WTC11 (cell line): ENCODE measurements at regions not wholly inside any gene's neighbourhood (a gene's known extent, or its start where the extent isn't known, plus 50 kb on each side); places are given as distances from the start of the nearest gene placed in this dataset.

Source experiments
- ATAC-seq: fragments of 200-7000 bp; cut with Tn5 transposase; 2 replicates; pipeline ENCODE4 v1.10.0; 2021; ENCODE audit warnings: mild to moderate bottlenecking, moderate library complexity
- CTCF ChIA-PET: fragments of 300-600 bp; sonication (Branson Sonifier 250); formaldehyde crosslinking; loops from one replicate; lab custom pipeline; 2021; ENCODE audit warnings: antibody characterized with exemption; lab: Charles Lee
- POLR2A ChIA-PET: fragments of 350-600 bp; sonication (Branson Sonifier 250); formaldehyde crosslinking; loops from one replicate; lab custom pipeline; 2021; ENCODE audit warnings: antibody characterized with exemption; lab: Charles Lee
- DNase-seq: peaks from one replicate; pipeline ENCODE4 v3.0.0; 2021; ENCODE audit warnings: low spot score
- H3K27ac Mint-ChIP-seq: 2 replicates; pipeline ENCODE4 v1.8.0; 2021; ENCODE audit warnings: mixed read lengths
- H3K27me3 Mint-ChIP-seq: 2 replicates; pipeline ENCODE4 v1.8.0; 2021; ENCODE audit warnings: low read depth, mild to moderate bottlenecking, moderate library complexity, mixed read lengths
- H3K36me3 Mint-ChIP-seq: 2 replicates; pipeline ENCODE4 v1.8.0; 2021; ENCODE audit warnings: mixed read lengths
- H3K4me1 Mint-ChIP-seq: 2 replicates; pipeline ENCODE4 v1.8.0; 2022; ENCODE audit warnings: mixed read lengths
- H3K4me3 Mint-ChIP-seq: 2 replicates; pipeline ENCODE4 v1.8.0; 2021; ENCODE audit warnings: mild to moderate bottlenecking, moderate library complexity, mixed read lengths
- H3K9me3 Mint-ChIP-seq: 2 replicates; pipeline ENCODE4 v1.8.0; 2021; ENCODE audit warnings: mixed read lengths
- ARID4B ChIP-seq: sonication (generic); formaldehyde crosslinking; IDR thresholded peaks from 2 replicates; pipeline ENCODE4 v1.8.0; 2023; ENCODE audit warnings: missing genetic modification reagents, mild to moderate bottlenecking, borderline replicate concordance
- ATF3 ChIP-seq: sonication (generic); formaldehyde crosslinking; conservative IDR thresholded peaks from 2 replicates; pipeline ENCODE4 v1.8.1; 2022; ENCODE audit warnings: mild to moderate bottlenecking, missing genetic modification reagents
- CREM ChIP-seq: sonication (generic); formaldehyde crosslinking; IDR thresholded peaks from 2 replicates; pipeline ENCODE4 v1.8.1; 2022; ENCODE audit warnings: mild to moderate bottlenecking, missing genetic modification reagents, moderate library complexity
- E2F4 ChIP-seq: sonication (generic); formaldehyde crosslinking; IDR thresholded peaks from 2 replicates; pipeline ENCODE4 v1.8.1; 2022; ENCODE audit warnings: low read depth, mild to moderate bottlenecking, moderate library complexity, missing genetic modification reagents, borderline replicate concordance
- EMX1 ChIP-seq: fragments of 250-450 bp; sonication (Bioruptor Pico); IDR thresholded peaks from 2 replicates; pipeline ENCODE4 v1.8.0; 2021; ENCODE audit warnings: mild to moderate bottlenecking
- ETV6 ChIP-seq: sonication (generic); formaldehyde crosslinking; IDR thresholded peaks from 2 replicates; pipeline ENCODE4 v1.8.1; 2022; ENCODE audit warnings: mild to moderate bottlenecking, missing genetic modification reagents
- FOXJ3 ChIP-seq: sonication (generic); formaldehyde crosslinking; IDR thresholded peaks from 2 replicates; pipeline ENCODE4 v1.9.0; 2021; ENCODE audit warnings: missing genetic modification reagents, mild to moderate bottlenecking, borderline replicate concordance
- GTF2I ChIP-seq: fragments of 250-450 bp; sonication (Bioruptor Pico); conservative IDR thresholded peaks from 2 replicates; pipeline ENCODE4 v1.4.0; 2021; ENCODE audit warnings: mild to moderate bottlenecking
- HMGA2 ChIP-seq: fragments of 250-450 bp; sonication (Bioruptor Pico); IDR thresholded peaks from 2 replicates; pipeline ENCODE4 v1.4.0; 2021; ENCODE audit warnings: mild to moderate bottlenecking, moderate library complexity
- IRF1 ChIP-seq: sonication (generic); formaldehyde crosslinking; IDR thresholded peaks from 2 replicates; pipeline ENCODE4 v1.8.0; 2023; ENCODE audit warnings: missing genetic modification reagents
- MYBL2 ChIP-seq: sonication (generic); formaldehyde crosslinking; IDR thresholded peaks from 2 replicates; pipeline ENCODE4 v1.8.1; 2023; ENCODE audit warnings: mild to moderate bottlenecking, moderate library complexity, missing genetic modification reagents
- NFATC4 ChIP-seq: fragments of 250-450 bp; sonication (Bioruptor Pico); IDR thresholded peaks from 2 replicates; pipeline ENCODE4 v1.9.0; 2021; ENCODE audit warnings: mild to moderate bottlenecking
- PRDM15 ChIP-seq: sonication (generic); formaldehyde crosslinking; IDR thresholded peaks from 2 replicates; pipeline ENCODE4 v1.8.0; 2022; ENCODE audit warnings: missing genetic modification reagents
- PRRX2 ChIP-seq: fragments of 250-450 bp; sonication (Bioruptor Pico); IDR thresholded peaks from 2 replicates; pipeline ENCODE4 v1.8.0; 2021; ENCODE audit warnings: mild to moderate bottlenecking
- SMAD3 ChIP-seq: sonication (generic); formaldehyde crosslinking; IDR thresholded peaks from 2 replicates; pipeline ENCODE4 v1.8.0; 2022; ENCODE audit warnings: missing genetic modification reagents, mild to moderate bottlenecking, borderline replicate concordance
- USF2 ChIP-seq: sonication (generic); formaldehyde crosslinking; IDR thresholded peaks from 2 replicates; pipeline ENCODE4 v1.8.1; 2023; ENCODE audit warnings: mild to moderate bottlenecking, missing genetic modification reagents, moderate library complexity
- ZBTB21 ChIP-seq: sonication (generic); formaldehyde crosslinking; IDR thresholded peaks from 2 replicates; pipeline ENCODE4 v1.8.1; 2023; ENCODE audit warnings: mild to moderate bottlenecking, missing genetic modification reagents, borderline replicate concordance
- ZMAT4 ChIP-seq: fragments of 250-450 bp; sonication (Bioruptor Pico); IDR thresholded peaks from 2 replicates; pipeline ENCODE4 v1.9.0; 2021; ENCODE audit warnings: mild to moderate bottlenecking
- ZNF121 ChIP-seq: sonication (generic); formaldehyde crosslinking; IDR thresholded peaks from 2 replicates; pipeline ENCODE4 v1.8.0; 2023; ENCODE audit warnings: missing genetic modification reagents

GRCh38 chr18:61619783-61620182 lies 273.0 kb downstream of the RNF152 start (continued):
- TF ChIP-seq ARID4B (no peak), ATF3 (CRISPR knock-in tag) (no peak)

- POLR2A ChIA-PET, result no interaction called here
Observed at GRCh38 chr18:61618816-61619215, 274.0 kb downstream of the RNF152 start.

GRCh38 chr18:61616111-61616610 lies 276.6 kb downstream of the RNF152 start:
- DNase-seq (no peak), ATAC-seq (peak; percentile 82)
- H3K4me1 Mint-ChIP-seq, result peaks cover 39% of the 10 kb centered on the region
- peaks cover 60% of the 10 kb centered on the region for H3K36me3 Mint-ChIP-seq
- no peak overlapping the region for H3K4me3 Mint-ChIP-seq
- POLR2A ChIA-PET, result no interaction called here
- H3K9me3 Mint-ChIP-seq, result peaks cover 67% of the 10 kb centered on the region
- peaks cover 12% of the 10 kb centered on the region; the same call in 1 of the 2 replicates for H3K27me3 Mint-ChIP-seq
- CTCF ChIA-PET, result interaction anchor here (0.7 to 2.1 kb wide), 4 partner anchors 9 to 66 kb away, joined by 3 to 11 read pairs (median 6); no protein-coding TSS in a partner anchor
- H3K27ac Mint-ChIP-seq, result peak overlapping the region; percentile 84
- no peak for TF ChIP-seq ATF3 (CRISPR knock-in tag)
- TF ChIP-seq CREM (CRISPR knock-in tag), result no peak
- TF ChIP-seq E2F4 (CRISPR knock-in tag), result no peak
- no peak for TF ChIP-seq EMX1 (CRISPR knock-in tag)
- no peak for TF ChIP-seq HMGA2 (CRISPR knock-in tag)
- TF ChIP-seq MYBL2 (CRISPR knock-in tag), result no peak
- no peak for TF ChIP-seq ETV6
- no peak for TF ChIP-seq IRF1 (CRISPR knock-in tag)
- TF ChIP-seq USF2, result no peak
- no peak for TF ChIP-seq NFATC4 (CRISPR knock-in tag)
- TF ChIP-seq ZBTB21 (CRISPR knock-in tag), result no peak
- TF ChIP-seq FOXJ3 (CRISPR knock-in tag), result no peak
- no peak for TF ChIP-seq ZNF121 (CRISPR knock-in tag)
- no peak for TF ChIP-seq ZMAT4
- TF ChIP-seq GTF2I (CRISPR knock-in tag), result no peak
- TF ChIP-seq PRDM15 (CRISPR knock-in tag), result no peak
- no peak for TF ChIP-seq SMAD3 (CRISPR knock-in tag)

More at GRCh38 chr18:61618816-61619215, 274.0 kb downstream of the RNF152 start:
- Mint-ChIP-seq H3K27me3 (peaks cover 9% of the 10 kb centered on the region; the same call in 1 of the 2 replicates), H3K27ac (no peak overlapping the region)
- no peak for DNase-seq
- TF ChIP-seq PRRX2 (no peak), ZNF121 (CRISPR knock-in tag) (no peak)
- TF ChIP-seq, all 79 proteins: peak for 0
- Mint-ChIP-seq H3K36me3 (peaks cover 45% of the 10 kb centered on the region), H3K4me3 (no peak overlapping the region), H3K9me3 (peaks cover 56% of the 10 kb centered on the region), H3K4me1 (peaks cover 24% of the 10 kb centered on the region)
- ATAC-seq, result no peak
- CTCF ChIA-PET, result no interaction called here
